ENCODE measurements at regions not wholly inside any gene's neighbourhood (a gene's known extent, or its start where the extent isn't known, plus 50 kb on each side); places are given as distances from the start of the nearest gene placed in this dataset.

GRCh38 chr1:218896202-218896601, 277.5 kb upstream of the LYPLAL1 start (continued):
- no peak for TF ChIP-seq ZBTB40 (IDR thresholded peaks at IDR 0.05)
- TF ChIP-seq ZBTB40 (CRISPR knock-in tag; IDR thresholded peaks at IDR 0.05), result no peak
- TF ChIP-seq ARNT (IDR thresholded peaks at IDR 0.05), result no peak
